Activated CD4-positive, alpha-beta T cell treated with anti-CD3 and anti-CD28 coated beads for 48 hours (primary cell): ENCODE measurements at regions not wholly inside any gene's neighbourhood (a gene's known extent, or its start where the extent isn't known, plus 50 kb on each side); places are given as distances from the start of the nearest gene placed in this dataset.

Experiments used
- DNase-seq: peaks from one replicate; pipeline ENCODE4 v3.0.0-alpha.2; 2020

DNA sequence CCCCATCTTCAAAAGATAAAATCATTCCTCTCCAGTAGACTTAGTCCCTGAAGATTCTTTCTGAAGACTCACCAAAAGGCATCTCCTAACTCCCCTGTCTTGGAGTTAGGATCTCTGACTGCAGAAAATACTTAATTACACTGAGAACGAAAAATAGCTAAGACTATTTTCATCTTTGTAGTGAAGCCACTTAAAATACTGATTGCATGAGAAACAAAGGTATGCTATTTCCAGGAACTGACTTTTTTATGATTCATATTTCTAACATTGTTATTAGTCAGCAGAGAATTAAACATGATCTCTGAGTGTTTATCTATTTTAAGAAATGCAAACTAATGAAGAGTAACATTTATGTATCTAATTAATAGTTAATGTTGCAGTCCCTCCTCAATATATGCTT, 71.8 kb upstream of the NR3C2 start:
- no peak for DNase-seq

DNA sequence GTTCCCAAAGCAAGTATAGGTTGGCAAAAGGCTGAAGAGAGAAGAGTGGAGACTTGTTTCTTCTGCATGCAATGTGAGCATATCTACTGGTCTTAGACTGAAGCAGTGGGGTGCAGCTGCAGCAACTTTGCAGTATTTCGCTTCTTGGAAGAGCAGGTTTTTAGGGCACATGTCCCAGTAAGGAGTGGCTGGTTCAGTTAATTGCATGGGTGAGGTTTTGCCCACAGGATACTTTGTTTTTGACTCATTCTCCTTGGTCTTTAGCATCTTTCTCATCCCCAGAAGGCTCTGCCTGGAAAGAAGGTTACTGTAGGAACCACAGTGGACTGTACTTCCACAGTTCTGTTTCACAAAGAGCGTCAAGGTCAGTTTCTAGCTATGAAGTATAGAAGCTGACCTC, 68.0 kb upstream of the NR3C2 start:
- no peak for DNase-seq

- DNase-seq, result no peak
Observed at GRCh38 chr4:148503681-148504080, 61.5 kb upstream of the NR3C2 start.

DNA sequence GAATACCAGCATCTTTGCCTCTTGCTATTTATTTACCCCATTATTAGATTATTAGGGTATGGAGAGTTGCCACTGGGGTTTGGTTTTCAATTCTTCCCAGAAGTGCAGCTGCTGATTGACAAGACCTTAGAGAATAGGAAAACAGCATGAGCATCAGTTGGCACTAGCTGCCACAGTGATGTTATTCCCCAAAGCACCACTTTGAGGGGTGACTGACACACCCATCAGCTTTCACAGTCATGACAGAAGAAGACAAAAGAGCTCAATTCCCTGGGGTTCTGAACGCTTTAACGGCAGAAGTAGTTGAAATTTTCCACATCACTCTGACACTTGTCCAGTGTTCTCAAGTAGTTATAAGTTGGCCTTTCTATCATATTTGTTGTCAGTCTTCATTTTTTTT, 55.0 kb upstream of the NR3C2 start:
- DNase-seq, result no peak

GRCh38 chr4:148495463-148495862, 53.2 kb upstream of the NR3C2 start:
- no peak for DNase-seq
